SK-N-SH (cell line): ENCODE measurements at regions not wholly inside any gene's neighbourhood (a gene's known extent, or its start where the extent isn't known, plus 50 kb on each side); places are given as distances from the start of the nearest gene placed in this dataset.

Experiments used
- CTCF ChIA-PET: fragments of 300-600, 350-600 bp; formaldehyde crosslinking; extraction: SDS; loops from one replicate; lab custom pipeline; 2021; lab: Yijun Ruan, JAX
- POLR2A ChIA-PET: fragments of 350-600 bp; sonication (Branson Sonifier 250); formaldehyde crosslinking; extraction: SDS; loops from one replicate; lab custom pipeline; 2020; ENCODE audit warnings: antibody characterized with exemption, inconsistent platforms; lab: Yijun Ruan, JAX
- DNase-seq: peaks from one replicate; pipeline ENCODE4 v3.0.0; 2012
- H2AFZ ChIP-seq: fragments of 200-600 bp; sonication (generic); 2 replicates; pipeline ENCODE4 v1.8.1; 2016; ENCODE audit warnings: antibody characterized with exemption, mild to moderate bottlenecking, low read depth
- H3F3A ChIP-seq: fragments of 200-600 bp; sonication (generic); replicated peaks from 2 replicates; pipeline ENCODE3; 2016; ENCODE audit warnings: antibody characterized with exemption, mild to moderate bottlenecking; ENCODE audit not compliant: insufficient read depth
- H3K27ac ChIP-seq, 2 experiments: fragments of 200-500 bp in 1 of 2; fragments of 200-600 bp in 1 of 2; sonication (Bioruptor generic) in 1 of 2; sonication (generic), shearing (Covaris generic) in 1 of 2; 2 replicates each; pipeline versions ENCODE4 v1.5.1 to v1.6.1; 2014 to 2016; ENCODE audit warnings: low read depth in 2 of 2, inconsistent platforms in 1 of 2, low read length in 1 of 2, mild to moderate bottlenecking in 1 of 2, mixed read lengths in 1 of 2
- H3K27me3 ChIP-seq: fragments of 200-600 bp; sonication (generic), shearing (Covaris generic); 2 replicates; pipeline ENCODE4 v1.6.1; 2016; ENCODE audit warnings: mixed run types; ENCODE audit not compliant: insufficient read depth
- H3K36me3 ChIP-seq, 2 experiments: fragments of 200-500 bp in 1 of 2; fragments of 200-600 bp in 1 of 2; sonication (Bioruptor generic) in 1 of 2; sonication (generic) in 1 of 2; replicated peaks in 1 of 2; 2 replicates each; pipeline versions ENCODE3 to v1.5.1; 2014 to 2016; ENCODE audit warnings: low read length in 1 of 2, mild to moderate bottlenecking in 1 of 2; ENCODE audit not compliant: insufficient read depth in 2 of 2, control insufficient read depth in 1 of 2
- H3K4me1 ChIP-seq, 2 experiments: fragments of 200-500 bp in 1 of 2; fragments of 200-600 bp in 1 of 2; sonication (Bioruptor generic) in 1 of 2; sonication (generic), shearing (Covaris generic) in 1 of 2; 2 replicates each; pipeline versions ENCODE4 v1.5.1 to v1.6.1; 2014 to 2016; ENCODE audit warnings: low read depth in 1 of 2, low read length in 1 of 2, mixed run types in 1 of 2; ENCODE audit not compliant: insufficient read depth in 2 of 2, control insufficient read depth in 1 of 2
- H3K4me2 ChIP-seq: fragments of 200-600 bp; sonication (generic), shearing (Covaris generic); 2 replicates; pipeline ENCODE4 v1.6.1; 2017; ENCODE audit warnings: mixed run types
- H3K4me3 ChIP-seq, 2 experiments: fragments of 200-500 bp in 1 of 2; fragments of 200-600 bp in 1 of 2; sonication (Bioruptor generic) in 1 of 2; sonication (generic), shearing (Covaris generic) in 1 of 2; 2 replicates each; pipeline versions ENCODE4 v1.5.1 to v1.8.1; 2014 to 2016; ENCODE audit warnings: low read depth in 2 of 2, inconsistent platforms in 1 of 2, low read length in 1 of 2, mild to moderate bottlenecking in 1 of 2, mixed read lengths in 1 of 2, moderate library complexity in 1 of 2
- H3K79me2 ChIP-seq: fragments of 200-600 bp; sonication (generic); 2 replicates; pipeline ENCODE4 v1.8.1; 2017; ENCODE audit warnings: mild to moderate bottlenecking; ENCODE audit not compliant: insufficient read depth
- H3K9ac ChIP-seq: fragments of 200-600 bp; sonication (generic); 2 replicates; pipeline ENCODE4 v1.6.1; 2017; ENCODE audit warnings: mixed run types
- H3K9me2 ChIP-seq: fragments of 200-600 bp; sonication (generic); 2 replicates; pipeline ENCODE4 v1.6.1; 2017; ENCODE audit warnings: mixed run types
- H3K9me3 ChIP-seq: fragments of 200-600 bp; sonication (generic); 2 replicates; pipeline ENCODE4 v1.6.1; 2017; ENCODE audit warnings: mixed run types, mild to moderate bottlenecking, moderate library complexity
- H4K20me1 ChIP-seq: fragments of 200-600 bp; sonication (generic); 2 replicates; pipeline ENCODE4 v1.6.1; 2017; ENCODE audit warnings: mild to moderate bottlenecking, mixed run types; ENCODE audit not compliant: insufficient read depth
- CHD2 ChIP-seq: fragments of 150-350 bp; IDR thresholded peaks from 2 replicates; pipeline ENCODE4 v1.6.1; 2018; ENCODE audit warnings: low read length; ENCODE audit not compliant: partially characterized antibody
- ELF1 ChIP-seq: IDR thresholded peaks from 2 replicates; pipeline ENCODE4 v1.4.0; 2012
- EP300 ChIP-seq, 2 experiments: IDR thresholded peaks; 2 replicates each; pipeline versions ENCODE4 v1.4.0 to v1.6.1; 2012; ENCODE audit warnings: borderline replicate concordance in 1 of 2, low read depth in 1 of 2, low read length in 1 of 2
- FOSL2 ChIP-seq: IDR thresholded peaks from 2 replicates; pipeline ENCODE4 v1.4.0; 2012; ENCODE audit warnings: low read depth, mild to moderate bottlenecking, moderate library complexity, borderline replicate concordance
- JUND ChIP-seq: IDR thresholded peaks from 2 replicates; pipeline ENCODE4 v1.4.0; 2012
- MEF2A ChIP-seq: IDR thresholded peaks from 2 replicates; pipeline ENCODE4 v1.4.0; 2012; ENCODE audit warnings: low read depth, borderline replicate concordance
- MXI1 ChIP-seq: IDR thresholded peaks from 2 replicates; pipeline ENCODE4 v1.6.1; 2012; ENCODE audit warnings: mild to moderate bottlenecking, low read depth, low read length, improper control_type of control experiment
- POLR2AphosphoS5 ChIP-seq: IDR thresholded peaks from 2 replicates; pipeline ENCODE4 v1.6.1; 2012; ENCODE audit warnings: low read depth, low read length
- RCOR1 ChIP-seq: fragments of 150-350 bp; IDR thresholded peaks from 2 replicates; pipeline ENCODE4 v1.6.1; 2017; ENCODE audit warnings: antibody characterized with exemption, low read length
- SMC3 ChIP-seq: IDR thresholded peaks from 2 replicates; pipeline ENCODE4 v1.6.1; 2012; ENCODE audit warnings: low read depth, low read length, improper control_type of control experiment
- WGBS: methylation state at CpG from one replicate; pipeline ENCODE4 v1.1.6; 2017; ENCODE audit warnings: low lambda C conversion rate; 5-methylcytosine and 5-hydroxymethylcytosine counted together
- TF ChIP-seq, protein P1 (sequence below): fragments of 150-350 bp; IDR thresholded peaks from 2 replicates; pipeline ENCODE4 v1.6.1; 2017; ENCODE audit warnings: antibody characterized with exemption, low read length, low read depth, borderline replicate concordance
- TF ChIP-seq, protein P2 (sequence below): fragments of 200-600 bp; sonication (generic); IDR thresholded peaks from 2 replicates; pipeline ENCODE4 v1.6.1; 2017; ENCODE audit warnings: antibody characterized with exemption, mild to moderate bottlenecking, moderate library complexity
- TF ChIP-seq, protein P3 (sequence below): IDR thresholded peaks from 2 replicates; pipeline ENCODE4; 2012

DNA sequence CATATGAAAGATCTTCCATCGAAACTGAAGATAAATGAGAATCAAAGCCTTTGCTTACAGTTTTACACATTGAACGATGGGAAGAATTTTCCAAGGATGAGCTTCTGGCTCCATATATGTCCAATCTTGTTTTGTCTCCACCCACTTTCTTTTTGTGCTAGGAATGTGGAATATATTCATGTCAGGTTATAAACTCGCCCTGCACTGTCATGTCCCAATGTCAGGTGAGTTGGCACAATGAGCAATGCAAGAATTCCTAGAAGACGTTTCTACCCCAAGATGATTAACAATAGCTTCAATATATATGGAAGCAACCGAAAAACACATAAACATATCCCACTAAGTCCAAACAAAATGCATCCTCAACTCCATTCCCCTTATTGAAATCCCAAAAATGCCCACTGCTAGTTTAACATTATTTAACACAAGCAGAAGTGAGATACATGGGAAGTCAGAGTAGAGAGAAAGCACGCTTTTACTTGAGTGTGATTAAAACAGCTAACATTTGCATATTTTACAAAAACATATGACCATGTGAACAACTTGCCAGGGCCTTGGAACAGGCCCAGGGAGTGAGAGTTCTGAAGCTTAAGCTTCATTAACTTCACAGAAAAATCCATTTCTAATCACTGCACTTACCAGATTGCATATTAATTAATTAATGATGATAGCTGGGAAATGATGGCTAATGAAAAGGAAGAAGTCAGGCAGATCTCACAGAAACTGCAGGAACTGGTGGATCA lies 233.9 kb downstream of the GXYLT1 start:
- Histone ChIP-seq H3K27ac (no peak overlapping the region), H2AFZ (no peak overlapping the region), H3K27me3 (no peaks in the 10 kb centered on the region), H3K9me2 (no peaks in the 10 kb centered on the region), H3K4me1 (peaks cover 0 to 5% of the 10 kb centered on the region in 2 experiments; a peak in 2 of 4 replicates), H3K79me2 (no peaks in the 10 kb centered on the region), H3K4me3 (no peak overlapping the region), H4K20me1 (no peaks in the 10 kb centered on the region), H3F3A (no peaks in the 10 kb centered on the region), H3K36me3 (no peaks in the 10 kb centered on the region), H3K4me2 (no peak overlapping the region), H3K9ac (no peak overlapping the region), H3K9me3 (no peaks in the 10 kb centered on the region)
- no peak for DNase-seq
- POLR2A ChIA-PET = no interaction called here
- TF ChIP-seq POLR2AphosphoS5 (no peak), JUND (no peak), ELF1 (no peak), EP300 (IDR thresholded peaks at IDR 0.05; ENCODE audit: borderline replicate concordance in 1 of 2, low read depth in 1 of 2, low read length in 1 of 2) (no peak), MEF2A (no peak)
- TF ChIP-seq, protein P1, sequence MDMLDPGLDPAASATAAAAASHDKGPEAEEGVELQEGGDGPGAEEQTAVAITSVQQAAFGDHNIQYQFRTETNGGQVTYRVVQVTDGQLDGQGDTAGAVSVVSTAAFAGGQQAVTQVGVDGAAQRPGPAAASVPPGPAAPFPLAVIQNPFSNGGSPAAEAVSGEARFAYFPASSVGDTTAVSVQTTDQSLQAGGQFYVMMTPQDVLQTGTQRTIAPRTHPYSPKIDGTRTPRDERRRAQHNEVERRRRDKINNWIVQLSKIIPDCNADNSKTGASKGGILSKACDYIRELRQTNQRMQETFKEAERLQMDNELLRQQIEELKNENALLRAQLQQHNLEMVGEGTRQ = no peak
- TF ChIP-seq, protein P2, sequence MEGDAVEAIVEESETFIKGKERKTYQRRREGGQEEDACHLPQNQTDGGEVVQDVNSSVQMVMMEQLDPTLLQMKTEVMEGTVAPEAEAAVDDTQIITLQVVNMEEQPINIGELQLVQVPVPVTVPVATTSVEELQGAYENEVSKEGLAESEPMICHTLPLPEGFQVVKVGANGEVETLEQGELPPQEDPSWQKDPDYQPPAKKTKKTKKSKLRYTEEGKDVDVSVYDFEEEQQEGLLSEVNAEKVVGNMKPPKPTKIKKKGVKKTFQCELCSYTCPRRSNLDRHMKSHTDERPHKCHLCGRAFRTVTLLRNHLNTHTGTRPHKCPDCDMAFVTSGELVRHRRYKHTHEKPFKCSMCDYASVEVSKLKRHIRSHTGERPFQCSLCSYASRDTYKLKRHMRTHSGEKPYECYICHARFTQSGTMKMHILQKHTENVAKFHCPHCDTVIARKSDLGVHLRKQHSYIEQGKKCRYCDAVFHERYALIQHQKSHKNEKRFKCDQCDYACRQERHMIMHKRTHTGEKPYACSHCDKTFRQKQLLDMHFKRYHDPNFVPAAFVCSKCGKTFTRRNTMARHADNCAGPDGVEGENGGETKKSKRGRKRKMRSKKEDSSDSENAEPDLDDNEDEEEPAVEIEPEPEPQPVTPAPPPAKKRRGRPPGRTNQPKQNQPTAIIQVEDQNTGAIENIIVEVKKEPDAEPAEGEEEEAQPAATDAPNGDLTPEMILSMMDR = no peak
- 48% methylated on average over 6 of the region's 6 CpGs for WGBS
- CTCF ChIA-PET = interaction anchor here (0.6 kb wide), 1 partner anchor 28 kb away, joined by 3 read pairs; no protein-coding TSS in a partner anchor

DNA sequence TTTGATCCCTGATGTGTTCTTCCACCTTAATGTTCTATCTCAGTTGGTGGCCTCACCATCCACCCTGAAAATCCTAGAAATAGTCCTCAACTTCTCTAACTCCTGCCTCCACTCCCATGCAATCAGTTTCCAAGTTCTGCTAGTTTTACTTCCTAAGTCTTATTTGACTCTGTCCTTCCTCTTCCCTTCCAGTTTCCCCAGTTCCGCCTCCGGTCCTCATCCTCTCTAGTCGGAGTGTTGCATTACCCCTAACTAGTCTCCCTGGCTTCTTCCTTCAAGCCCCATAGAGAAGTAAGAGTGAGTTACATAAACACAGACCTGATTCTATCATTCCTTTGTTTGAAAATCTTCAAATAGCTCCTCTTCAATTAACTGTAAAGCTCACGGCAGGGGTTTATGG lies 236.5 kb downstream of the GXYLT1 start:
- no peak overlapping the region for H3K9ac ChIP-seq

More for the DNA sequence above, 236.5 kb downstream of the GXYLT1 start:
- no peaks in the 10 kb centered on the region for H3K27me3 ChIP-seq
- no peak for DNase-seq
- H3K9me2 ChIP-seq = no peaks in the 10 kb centered on the region
- no peaks in the 10 kb centered on the region for H4K20me1 ChIP-seq
- H3K27ac ChIP-seq = no peak overlapping the region
- peaks cover 0 to 10% of the 10 kb centered on the region in 2 experiments; a peak in 2 of 4 replicates for H3K4me1 ChIP-seq
- H3F3A ChIP-seq = no peaks in the 10 kb centered on the region
- ChIA-PET POLR2A (no interaction called here), CTCF (no interaction called here)
- H3K9me3 ChIP-seq = no peaks in the 10 kb centered on the region
- H3K79me2 ChIP-seq = no peaks in the 10 kb centered on the region
- H3K36me3 ChIP-seq = no peaks in the 10 kb centered on the region
- no peak overlapping the region for H3K4me3 ChIP-seq
- no peak overlapping the region for H2AFZ ChIP-seq
- 92% methylated on average over 4 of the region's 4 CpGs for WGBS
- TF ChIP-seq MXI1 = no peak
- TF ChIP-seq SMC3 = no peak
- no peak for TF ChIP-seq FOSL2
- no peak for TF ChIP-seq CHD2
- TF ChIP-seq, protein P3, sequence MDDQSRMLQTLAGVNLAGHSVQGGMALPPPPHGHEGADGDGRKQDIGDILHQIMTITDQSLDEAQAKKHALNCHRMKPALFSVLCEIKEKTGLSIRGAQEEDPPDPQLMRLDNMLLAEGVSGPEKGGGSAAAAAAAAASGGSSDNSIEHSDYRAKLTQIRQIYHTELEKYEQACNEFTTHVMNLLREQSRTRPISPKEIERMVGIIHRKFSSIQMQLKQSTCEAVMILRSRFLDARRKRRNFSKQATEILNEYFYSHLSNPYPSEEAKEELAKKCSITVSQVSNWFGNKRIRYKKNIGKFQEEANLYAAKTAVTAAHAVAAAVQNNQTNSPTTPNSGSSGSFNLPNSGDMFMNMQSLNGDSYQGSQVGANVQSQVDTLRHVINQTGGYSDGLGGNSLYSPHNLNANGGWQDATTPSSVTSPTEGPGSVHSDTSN = no peak
- TF ChIP-seq RCOR1 = no peak
- no peak for TF ChIP-seq MEF2A
- no peak for TF ChIP-seq ELF1
- H3K4me2 ChIP-seq = no peak overlapping the region
